ENCODE measurements at regions not wholly inside any gene's neighbourhood (a gene's known extent, or its start where the extent isn't known, plus 50 kb on each side); places are given as distances from the start of the nearest gene placed in this dataset.

- no peak for DNase-seq (ENCODE audit: low read depth in 3 of 3)
Observed at GRCh38 chr4:111793433-111794091, 351.7 kb upstream of the FAM241A start.

DNA sequence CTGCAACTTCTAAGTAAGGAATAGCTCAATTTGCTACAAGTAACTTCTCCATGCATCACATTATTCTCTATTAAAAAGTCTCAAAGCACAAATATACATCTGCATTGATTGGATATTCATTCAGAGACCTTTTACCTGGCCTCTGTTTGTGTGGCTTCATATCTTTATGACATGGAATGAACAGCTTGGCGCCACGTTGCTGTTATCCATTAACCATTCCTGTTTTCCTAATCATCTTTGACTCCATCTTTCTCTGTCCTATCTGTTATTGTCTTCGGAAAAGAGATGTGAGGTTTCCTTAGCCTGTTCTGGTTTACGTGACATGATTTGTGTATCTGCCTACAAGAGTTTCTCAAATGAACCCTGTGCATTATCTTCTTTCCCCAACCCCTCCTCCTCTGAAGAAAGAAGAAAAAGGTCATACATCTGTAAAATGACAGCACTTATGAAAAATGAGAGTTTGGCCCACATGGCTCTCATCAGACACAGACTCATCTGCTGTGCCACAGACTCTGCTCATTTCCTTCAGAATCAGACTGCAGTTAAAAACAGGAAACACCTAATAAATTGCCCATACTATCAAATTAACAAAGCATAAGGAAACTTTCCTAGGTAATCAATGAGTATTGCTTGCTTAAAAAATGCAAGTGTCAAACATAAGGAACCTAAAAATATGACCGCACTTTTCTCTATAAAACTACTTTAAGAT is 347.6 kb upstream of the FAM241A start:
- DNase-seq (ENCODE audit: low read depth in 3 of 3) = no peak

DNA sequence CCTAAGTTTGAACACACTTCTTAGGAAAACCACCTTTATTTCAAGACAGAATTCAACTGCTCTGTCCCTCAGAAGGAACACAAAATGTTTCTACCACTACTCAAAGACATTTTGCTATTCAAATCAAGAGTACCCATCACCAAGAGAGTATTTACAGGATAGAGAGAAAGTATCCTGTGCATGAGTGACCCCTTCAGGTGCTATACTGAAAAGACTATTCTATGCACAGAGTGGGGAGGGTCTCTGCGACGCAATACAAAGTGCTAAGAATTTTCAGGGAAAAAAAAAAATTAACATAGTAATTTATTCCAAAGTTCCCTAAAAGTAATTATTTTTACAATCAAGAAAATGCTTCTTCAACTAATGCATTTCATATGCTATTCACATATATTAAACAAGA is 346.4 kb upstream of the FAM241A start:
- no peak for DNase-seq (ENCODE audit: low read depth in 3 of 3)

DNA sequence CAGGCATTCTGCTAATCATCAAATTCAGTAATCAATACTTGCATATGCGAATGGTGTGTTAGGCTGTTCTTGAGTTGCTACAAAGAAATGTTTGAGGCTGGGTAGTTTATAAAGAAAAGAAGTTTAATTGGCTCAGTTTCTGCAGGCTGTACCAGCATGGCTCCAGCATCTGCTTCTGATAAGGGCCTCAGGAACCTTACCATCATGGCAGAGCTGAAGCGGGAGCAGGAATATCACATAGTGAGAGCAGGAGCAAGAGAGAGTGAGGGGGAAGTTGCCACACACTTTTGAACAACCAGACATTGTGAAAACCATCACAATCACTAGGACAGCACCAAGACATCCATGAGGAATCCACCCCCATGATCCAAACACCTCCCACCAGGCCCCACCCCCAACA is 344.7 kb upstream of the FAM241A start:
- no peak for DNase-seq (ENCODE audit: low read depth in 3 of 3)

DNA sequence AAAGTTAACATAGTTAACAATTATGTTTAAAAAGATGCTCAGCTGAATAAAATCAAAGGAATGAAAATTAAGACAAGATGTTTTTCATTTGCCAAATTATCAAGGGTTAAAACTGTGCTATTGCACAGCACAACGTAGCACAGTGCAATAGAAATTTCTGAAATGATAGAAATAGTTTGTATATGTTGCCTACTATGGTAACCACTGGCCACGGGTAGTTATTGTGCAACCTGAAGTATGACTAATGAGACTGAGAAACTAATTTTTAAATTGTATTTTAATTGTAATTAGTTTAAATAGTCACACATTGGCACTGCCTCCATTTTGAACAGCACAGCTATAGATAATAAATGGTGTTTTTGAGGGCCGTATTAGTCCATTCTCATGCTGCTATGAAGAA is 343.1 kb upstream of the FAM241A start:
- no peak for DNase-seq (ENCODE audit: low read depth in 3 of 3)

GRCh38 chr4:111806331-111806730 is 338.9 kb upstream of the FAM241A start:
- no peak for DNase-seq (ENCODE audit: low read depth in 3 of 3)

DNA sequence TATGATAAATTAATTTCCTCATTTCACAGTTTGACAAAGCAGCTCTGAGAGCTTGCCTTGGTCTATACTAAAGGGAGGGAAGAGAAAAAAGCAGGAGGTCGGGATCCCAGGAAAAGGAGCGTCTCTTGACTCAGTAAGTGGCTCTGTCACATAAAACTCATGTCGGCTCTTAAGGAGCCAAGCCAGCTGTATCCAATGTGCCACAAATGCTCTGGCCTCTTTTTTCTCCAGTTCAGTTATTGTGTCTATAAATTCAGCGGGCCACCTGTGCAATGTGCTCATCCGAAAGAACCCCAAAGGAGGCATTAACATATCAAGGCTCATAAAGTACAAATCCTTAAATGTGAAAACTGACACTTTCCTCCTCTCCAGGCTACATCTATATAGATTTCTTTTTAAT is 337.7 kb upstream of the FAM241A start:
- no peak for DNase-seq (ENCODE audit: low read depth in 3 of 3)

GRCh38 chr4:111808174-111808573 is 337.1 kb upstream of the FAM241A start:
- no peak for DNase-seq (ENCODE audit: low read depth in 3 of 3)

GRCh38 chr4:111811661-111812060 is 333.6 kb upstream of the FAM241A start:
- no peak for DNase-seq (ENCODE audit: low read depth in 3 of 3)

DNA sequence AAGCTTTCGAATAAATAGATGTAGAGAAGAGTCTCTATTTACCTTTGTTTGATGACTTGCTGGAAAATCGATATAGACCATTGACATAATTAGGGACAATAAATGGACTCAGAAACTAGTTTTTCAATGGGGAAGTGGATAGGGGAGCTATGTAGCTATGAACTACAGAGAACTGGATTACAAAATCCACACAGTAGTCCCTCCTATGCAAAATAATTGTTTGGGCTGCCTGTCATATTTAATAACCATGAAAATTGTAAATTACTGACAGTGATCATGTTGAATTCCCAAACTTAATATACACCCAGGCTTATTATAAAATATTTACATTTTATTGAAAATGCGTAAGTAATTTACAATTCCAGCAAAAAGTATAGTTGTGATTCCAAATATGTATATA is 333.1 kb upstream of the FAM241A start:
- no peak for DNase-seq (ENCODE audit: low read depth in 3 of 3)

- DNase-seq (ENCODE audit: low read depth in 3 of 3) = no peak
Observed at GRCh38 chr4:111812760-111813159, 332.5 kb upstream of the FAM241A start.

GRCh38 chr4:111813555-111814140 is 331.6 kb upstream of the FAM241A start:
- DNase-seq (ENCODE audit: low read depth in 3 of 3) = no peak

- DNase-seq (ENCODE audit: low read depth in 3 of 3) = no peak
Observed at GRCh38 chr4:111814961-111815360, 330.3 kb upstream of the FAM241A start.

DNA sequence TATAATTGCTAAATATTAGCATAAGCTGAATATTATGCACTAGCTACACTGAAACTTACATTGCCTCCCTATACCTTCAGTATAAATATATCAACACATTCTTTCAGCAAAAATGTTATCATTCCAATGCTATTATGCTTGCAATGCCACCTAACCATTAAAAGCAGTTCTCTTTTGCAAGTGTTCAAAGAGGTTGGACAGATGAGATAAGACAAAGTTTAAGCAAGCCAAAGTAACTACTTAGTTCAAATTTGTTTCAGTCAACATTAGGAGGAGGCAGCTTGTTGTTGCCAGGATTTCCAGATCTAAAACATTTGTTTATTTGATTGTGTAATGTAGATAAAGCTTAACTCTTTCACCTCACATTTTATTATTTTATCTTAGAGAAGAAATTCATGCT is 323.9 kb upstream of the FAM241A start:
- DNase-seq (ENCODE audit: low read depth in 3 of 3) = no peak

DNA sequence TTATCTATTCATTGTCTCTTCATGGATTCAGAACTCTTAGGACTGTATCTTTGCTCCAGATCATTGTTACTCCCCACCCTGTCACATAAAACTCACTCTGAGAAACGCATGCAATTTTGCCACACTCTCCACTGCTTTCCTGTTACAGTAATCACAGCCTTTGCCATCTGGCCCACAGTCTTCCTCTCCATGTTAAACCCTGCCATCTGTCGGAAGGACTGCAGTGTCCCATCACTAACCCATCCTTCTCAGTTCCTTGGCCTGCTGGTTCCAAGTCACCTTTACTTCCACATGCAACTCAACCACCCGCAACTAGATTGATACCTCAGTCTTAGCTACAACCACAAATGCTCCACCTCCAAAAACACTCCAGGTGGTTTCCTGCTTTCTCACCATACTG is 308.7 kb upstream of the FAM241A start:
- DNase-seq (ENCODE audit: low read depth in 3 of 3) = no peak

GRCh38 chr4:111837761-111838160 is 307.5 kb upstream of the FAM241A start:
- DNase-seq (ENCODE audit: low read depth in 3 of 3) = no peak

GRCh38 chr4:111838406-111838930 is 306.8 kb upstream of the FAM241A start:
- no peak for DNase-seq (ENCODE audit: low read depth in 3 of 3)

DNA sequence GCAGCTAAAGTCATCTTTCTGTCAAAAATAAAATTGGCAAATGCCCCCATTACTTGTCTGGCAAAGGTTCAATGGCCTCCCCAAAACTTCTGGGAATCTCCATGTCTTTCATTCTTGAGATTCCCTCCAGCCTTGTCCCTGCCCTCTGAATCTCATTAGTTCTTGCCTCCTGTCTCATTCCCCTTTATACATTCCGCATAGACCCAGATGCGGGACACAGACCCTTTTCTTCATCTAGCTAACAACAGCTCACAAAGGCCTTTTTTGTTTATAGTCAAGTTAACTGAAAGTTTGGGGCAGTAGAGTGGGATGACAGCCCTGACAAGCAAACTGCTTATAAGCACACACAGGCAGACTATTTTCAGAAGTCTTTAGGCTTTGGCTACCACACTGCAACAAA is 306.1 kb upstream of the FAM241A start:
- DNase-seq (ENCODE audit: low read depth in 3 of 3) = no peak

GRCh38 chr4:111842336-111842735 is 302.9 kb upstream of the FAM241A start:
- DNase-seq (ENCODE audit: low read depth in 3 of 3) = no peak

- DNase-seq (ENCODE audit: low read depth in 3 of 3) = no peak
Observed at GRCh38 chr4:111847296-111848008, 297.8 kb upstream of the FAM241A start.

- DNase-seq (ENCODE audit: low read depth in 3 of 3) = no peak
Observed at GRCh38 chr4:111849746-111850284, 295.4 kb upstream of the FAM241A start.

DNA sequence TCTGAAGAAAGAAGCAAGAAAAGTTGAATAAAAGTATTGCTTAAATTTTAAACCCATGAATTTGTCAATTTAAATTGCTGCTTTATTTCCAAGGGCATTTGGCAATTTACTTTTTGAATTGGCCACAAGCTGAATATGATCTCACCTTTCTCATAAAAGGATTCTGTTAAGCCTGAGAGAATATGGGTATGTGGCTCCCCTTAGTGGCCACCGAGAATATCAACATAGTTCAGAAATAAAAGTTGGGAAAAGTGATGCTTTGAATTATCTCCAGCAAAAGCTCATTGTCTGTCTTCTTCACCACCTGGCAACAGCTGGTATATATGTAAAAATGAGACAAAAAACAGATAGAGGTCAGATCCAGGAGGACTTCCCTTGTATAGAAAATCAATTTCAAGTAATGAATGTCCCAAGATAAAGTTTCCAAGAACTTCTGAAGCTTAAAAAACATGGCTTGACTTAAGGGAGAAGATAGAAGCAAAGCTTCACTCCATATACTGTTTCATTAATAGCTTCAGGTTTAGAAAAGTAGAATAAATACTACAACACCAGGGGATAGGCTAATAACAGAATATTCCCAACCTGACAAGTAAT is 290.7 kb upstream of the FAM241A start:
- no peak for DNase-seq (ENCODE audit: low read depth in 3 of 3)

All from stimulated activated CD4-positive, alpha-beta T cell treated with anti-CD3 and anti-CD28 coated beads, TNF-alpha, amount 100 ng/mL, for 48 hours (primary cell).